NCI-H345 (cell line): ENCODE measurements at regions not wholly inside any gene's neighbourhood (a gene's known extent, or its start where the extent isn't known, plus 50 kb on each side); places are given as distances from the start of the nearest gene placed in this dataset.

Source experiments
- DNase-seq: peaks from one replicate; lab custom pipeline; 2025; lab: John Stamatoyannopoulos, UW

DNA sequence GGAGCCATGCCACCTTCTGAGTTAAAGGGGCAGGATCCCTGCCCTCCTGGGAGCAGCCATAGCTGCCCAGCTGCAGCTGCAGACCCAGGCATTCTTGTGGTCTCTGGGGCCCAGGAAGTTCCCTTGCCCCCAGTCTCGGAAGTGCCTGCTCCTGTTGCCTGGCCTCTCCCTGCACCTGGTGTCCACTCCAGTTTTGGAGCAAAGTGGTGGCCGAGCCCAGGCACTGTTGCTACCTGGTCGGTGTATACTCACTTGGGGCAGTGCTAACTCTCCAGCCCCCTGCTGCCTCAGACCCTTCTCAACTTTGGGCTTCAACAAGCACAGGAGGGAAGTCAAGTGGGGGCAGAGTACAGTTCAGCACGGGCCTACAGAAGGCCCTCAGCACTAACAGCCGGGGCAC is 352.9 kb upstream of the NCAM2 start:
- no peak for DNase-seq

DNA sequence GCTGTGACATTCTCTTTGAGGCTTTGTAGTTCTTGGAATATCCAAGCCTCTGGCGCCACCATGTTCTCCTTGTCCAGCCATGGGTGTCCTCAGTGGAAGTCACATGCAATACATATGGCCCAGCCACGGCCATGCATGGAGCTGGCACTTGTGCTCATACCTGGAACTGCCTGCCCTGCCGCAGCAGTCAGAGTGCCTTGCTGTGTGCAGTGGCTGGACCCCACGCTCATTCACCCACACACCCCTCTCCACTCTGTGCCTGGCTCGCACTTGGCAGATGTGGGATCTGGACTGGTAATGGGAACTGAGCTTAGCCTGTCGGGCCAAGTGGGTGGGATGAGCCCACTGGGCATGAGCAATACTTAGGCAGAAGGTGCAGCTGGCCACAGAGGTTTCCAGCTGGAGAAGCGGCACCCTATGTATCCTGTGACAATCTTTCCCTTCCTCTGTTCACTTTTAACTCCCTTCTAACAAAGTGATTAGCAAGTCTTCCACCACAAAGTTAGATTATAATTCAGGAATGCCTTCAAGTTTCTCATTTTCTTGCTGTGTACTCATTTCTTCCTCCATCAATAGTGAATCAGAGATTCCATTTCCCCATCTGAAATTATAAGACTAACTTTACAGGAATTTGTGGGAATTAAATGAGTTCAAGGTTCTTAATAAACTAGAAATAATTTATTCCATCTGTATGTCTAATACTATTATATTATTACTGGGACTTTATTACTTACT is 351.6 kb upstream of the NCAM2 start:
- DNase-seq, result no peak

DNA sequence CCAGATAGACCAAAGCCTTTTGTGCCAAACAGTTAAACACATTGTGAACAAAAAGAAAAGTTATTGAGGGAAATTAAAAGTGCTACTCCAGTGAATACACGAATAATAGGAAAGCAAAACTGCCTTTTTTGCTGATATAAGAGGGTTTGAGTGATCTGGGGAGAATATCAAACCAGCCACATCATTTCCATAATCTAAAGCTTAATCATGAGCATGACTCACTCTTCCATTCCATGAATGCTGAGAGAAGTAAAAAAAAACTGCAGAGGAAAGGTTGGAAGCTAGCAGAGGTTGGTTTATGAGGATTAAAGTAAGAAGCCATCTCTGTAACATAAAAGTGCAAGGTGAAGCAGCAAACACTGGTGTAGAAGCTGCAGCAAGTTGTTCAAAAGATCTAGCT is 350.6 kb upstream of the NCAM2 start:
- no peak for DNase-seq

DNA sequence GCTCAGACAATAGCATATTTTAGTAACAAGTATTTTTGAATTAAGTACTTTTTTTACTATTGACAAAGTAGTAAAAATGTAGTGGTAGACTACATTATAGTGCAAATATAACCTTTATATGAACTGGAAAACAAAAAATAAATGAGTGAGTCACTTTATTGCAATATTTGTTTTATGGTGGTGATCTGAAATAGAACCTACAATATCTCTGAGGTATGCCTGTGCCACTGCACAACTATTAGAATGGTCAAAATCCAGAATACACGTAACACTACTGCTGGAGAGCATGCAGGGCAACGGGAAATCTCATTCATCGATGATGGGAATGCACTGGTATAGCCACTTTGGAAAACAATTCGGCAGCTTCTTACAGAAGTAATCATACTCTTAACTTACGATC is 349.0 kb upstream of the NCAM2 start:
- no peak for DNase-seq

DNA sequence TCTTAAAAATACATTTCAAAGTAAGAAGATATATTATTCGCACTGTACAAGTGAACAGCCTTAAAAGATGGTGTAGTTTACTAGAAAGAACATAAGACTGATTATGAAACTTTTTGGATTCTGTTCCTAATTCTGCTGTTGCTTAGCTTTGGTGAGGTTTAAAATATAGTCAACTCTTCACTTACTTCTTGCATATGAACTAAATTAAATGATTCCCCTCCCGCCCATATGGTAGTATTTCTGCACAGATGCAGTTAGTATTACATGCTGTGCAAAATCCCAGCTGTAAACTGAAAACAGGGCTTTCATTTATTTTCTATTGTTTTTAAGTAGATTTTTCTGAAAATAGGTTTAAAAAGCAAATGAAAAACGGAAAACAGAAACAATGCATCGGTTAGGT is 345.4 kb upstream of the NCAM2 start:
- DNase-seq, result no peak

DNA sequence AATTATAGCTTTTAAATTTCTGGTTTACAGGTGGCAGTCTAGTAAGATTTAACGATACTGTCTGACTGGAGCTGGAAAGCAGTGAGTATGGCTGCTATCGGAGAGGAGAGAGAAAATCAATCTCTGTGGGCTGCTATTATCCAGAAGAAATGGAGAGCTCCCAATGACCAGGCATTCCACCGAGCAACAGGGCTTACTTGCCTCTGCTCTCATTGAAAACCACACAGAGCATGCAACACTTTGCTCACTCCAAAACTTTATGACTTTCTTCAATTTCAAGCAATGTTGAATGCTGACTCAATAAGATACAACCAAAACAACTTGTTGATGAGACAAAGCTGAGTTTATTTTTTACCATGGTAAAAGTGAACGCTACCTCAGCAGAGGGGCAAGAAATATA is 337.0 kb upstream of the NCAM2 start:
- DNase-seq, result no peak

DNA sequence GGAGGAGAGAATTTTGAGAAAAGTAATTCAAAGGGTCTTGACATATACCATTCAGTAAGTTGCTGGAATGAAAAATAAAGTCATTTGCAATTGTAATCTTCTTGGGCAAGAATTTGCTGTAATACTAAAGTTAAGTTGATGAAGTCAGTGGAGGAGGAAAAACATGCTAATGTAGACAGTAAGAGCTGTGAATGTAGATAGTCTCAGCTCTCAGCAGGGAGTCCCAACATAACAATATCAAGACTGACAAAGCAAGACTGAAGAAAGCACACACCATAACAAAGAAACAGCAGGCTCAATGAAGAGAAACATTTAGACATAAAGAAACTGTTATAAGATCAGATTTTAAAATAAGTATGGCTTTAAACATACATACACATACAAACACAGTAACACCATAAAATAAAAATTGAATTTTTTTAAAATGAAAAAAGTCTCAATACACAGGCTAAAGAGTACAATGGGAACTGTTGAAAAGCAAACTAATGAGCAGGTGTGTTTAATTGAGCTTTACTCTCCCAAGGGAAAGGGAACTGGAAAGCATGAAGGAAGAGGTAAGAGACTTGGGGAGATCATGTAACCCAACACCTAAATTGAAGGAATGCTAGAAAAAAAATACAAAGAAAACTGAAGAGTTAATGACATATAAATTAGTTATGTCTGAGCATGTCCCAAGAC is 336.3 kb upstream of the NCAM2 start:
- peak; percentile 27 for DNase-seq

DNA sequence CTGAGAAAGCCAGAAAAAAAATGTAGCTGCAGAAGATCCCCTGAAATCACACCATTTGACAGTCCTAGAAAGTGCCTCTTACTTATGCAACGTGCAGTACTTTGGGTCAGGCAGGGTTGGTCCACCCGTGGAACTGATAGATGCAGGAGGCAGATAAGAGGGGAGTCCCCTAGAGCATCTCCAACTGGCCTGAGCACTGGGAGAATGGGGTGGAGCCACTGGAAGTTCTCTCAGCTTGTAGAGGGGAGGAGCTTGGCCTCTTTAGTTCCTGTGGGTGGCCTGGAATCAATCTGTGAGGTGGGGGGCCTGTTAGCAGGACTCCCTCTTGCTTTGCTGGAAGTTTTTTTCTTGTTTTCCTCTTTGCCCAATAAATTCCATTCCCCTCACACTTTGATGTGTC is 335.7 kb upstream of the NCAM2 start:
- DNase-seq, result no peak

DNA sequence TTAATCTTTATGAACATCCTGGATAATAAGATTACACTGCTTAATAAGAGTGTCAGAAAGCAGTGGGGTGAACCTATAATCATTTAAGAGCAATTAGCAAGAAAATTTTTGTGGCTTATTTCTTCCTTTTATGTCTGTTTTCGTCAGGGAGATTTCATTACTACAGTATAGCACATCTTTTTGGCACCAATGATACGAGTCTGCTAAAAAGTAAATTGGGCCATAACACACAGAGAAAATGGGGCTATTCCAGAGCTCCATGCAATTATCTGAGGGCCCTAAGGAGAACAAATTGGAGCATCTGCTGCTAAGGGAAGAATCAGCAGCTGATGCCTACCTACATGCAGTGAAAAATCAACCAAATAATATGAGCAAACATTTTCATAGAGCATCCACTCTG is 330.3 kb upstream of the NCAM2 start:
- no peak for DNase-seq

DNA sequence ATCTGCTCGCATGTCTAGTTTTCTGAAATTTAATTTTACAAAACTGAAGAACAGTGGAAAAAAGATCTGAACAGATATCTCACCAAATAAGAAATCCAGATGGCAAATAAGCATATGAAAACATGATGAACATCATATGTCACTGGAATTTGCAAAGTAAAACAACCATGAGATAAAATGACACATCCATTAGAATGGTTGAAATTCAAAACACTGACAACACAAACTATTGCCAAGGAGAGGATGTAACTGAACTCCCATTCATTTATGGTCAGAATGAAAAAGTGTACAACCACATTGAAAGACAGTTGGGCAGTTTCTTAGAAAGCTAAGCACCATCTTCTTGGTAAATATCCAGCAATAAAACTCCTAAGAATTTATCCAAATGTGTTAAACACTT is 312.7 kb upstream of the NCAM2 start:
- DNase-seq, result no peak

DNA sequence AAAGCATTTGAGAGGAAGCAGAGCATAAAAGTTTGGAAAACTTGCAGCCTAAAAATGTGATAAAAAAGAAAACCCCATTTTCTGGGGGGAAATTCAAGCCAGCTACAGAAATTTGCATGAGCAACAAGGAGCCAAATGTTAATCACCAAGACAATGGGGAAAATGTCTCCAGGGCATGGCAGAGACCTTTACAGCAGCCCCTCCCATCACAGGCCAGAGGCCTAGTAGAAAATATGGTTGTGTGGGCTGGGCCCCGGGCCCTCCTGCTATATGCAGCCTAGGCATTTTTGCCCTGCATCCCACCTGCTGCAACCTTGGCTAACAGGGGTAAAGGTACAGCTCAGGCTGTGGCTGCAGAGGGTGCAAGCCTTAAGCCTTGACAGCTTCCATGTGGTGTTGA is 299.6 kb upstream of the NCAM2 start:
- DNase-seq, result no peak

DNA sequence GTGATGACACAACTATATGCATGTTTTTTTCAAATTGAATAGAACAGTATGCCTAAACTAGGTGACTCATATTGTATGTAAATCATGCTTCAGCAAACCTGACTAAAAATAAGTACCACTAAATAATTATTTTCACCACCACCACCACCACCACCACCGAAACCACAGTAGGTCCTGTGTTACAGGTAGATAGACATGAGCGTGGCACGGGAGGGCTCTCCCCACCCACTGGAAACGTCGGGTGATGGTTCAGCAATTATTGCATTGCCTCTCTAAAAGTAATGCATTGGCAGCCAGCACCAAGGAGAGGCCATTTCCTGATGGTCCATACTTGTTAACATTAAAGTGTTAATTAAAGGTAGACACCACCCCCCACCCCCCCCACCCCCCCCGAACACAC is 297.0 kb upstream of the NCAM2 start:
- no peak for DNase-seq

DNA sequence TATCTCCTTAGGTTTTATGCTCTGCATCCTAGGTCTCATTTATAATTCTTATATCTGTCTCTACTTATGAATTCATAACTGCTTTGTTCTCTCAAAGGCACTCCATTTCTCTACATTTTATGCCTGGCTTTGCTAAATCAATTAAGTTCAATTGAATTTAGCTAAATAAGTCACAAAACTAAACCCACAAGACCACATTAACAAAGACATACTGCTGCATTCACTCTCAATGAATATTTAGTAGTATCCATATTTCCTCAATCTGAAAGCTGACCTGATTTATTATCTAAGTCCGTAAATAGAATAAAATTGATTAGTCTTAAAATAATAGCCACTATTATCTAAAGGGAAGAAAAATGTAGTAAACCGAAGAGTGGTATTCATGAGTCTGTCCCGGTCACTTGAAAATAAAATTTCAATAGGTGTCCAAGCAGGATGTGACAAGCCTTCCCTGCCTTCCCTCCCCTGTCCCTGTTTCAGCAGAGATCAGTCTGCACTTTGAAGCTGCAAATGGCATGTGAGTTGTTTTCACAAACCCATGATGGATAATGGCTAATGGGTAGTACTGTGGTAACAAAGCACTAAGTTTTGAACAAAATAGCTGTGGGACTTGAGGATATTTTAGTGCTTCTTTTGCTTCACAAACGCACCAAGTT is 295.0 kb upstream of the NCAM2 start:
- DNase-seq, result no peak

DNA sequence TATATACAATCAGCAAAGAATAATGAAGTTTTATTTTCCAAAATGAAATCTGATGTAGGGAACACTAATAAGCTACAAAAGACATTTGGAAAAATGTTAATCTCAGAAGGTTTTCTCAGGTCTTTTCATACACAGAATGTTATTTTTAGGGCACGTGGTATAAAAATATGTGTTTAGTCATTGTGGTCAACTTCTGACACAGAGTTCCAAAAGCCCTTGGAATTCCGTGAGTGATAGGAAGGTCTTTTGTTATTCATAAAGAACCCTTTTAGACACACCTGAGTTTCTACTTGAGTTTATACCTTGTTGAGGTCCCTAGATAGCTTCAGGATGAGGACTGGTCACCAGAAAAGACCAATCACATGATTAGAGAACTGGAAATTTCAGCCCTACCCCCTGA is 277.6 kb upstream of the NCAM2 start:
- DNase-seq, result no peak

DNA sequence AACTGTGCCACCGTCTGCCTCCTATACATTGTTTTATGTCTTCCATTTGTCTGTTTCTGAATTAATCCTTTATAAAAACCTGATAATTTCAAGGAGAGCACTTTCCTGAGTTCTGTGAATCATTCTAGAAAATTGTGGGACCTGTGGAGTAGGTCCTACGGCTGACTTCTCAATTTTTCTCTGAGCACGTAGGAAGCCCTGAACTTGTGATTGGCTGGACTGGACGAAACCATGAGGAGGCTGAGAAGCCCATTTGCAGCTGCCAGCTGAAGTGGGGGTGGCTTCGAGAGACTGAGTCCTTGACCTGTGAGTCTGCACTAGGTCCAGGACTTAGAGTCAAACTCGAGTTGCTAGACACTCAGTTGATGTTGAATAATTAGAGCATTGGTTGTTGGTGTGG is 277.1 kb upstream of the NCAM2 start:
- no peak for DNase-seq

DNA sequence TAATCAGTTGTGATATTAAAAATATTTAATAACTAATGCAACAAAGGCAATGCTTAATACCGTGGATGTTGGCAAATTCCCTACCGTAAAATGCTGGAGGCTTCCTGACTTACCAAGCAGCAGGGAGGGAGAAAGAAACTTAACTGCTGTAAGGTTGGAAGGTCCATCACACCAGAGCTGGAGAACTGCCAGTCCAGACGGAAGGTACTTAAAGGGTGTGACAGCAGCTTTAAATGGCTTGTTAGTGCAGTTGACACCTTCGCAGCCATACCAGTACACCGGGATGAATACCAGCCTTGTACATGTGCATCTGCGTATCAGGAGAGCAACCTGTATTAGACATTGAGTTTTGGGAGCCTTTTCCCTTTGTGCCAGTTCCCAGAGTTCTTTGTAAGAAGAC is 269.5 kb upstream of the NCAM2 start:
- DNase-seq, result no peak

DNA sequence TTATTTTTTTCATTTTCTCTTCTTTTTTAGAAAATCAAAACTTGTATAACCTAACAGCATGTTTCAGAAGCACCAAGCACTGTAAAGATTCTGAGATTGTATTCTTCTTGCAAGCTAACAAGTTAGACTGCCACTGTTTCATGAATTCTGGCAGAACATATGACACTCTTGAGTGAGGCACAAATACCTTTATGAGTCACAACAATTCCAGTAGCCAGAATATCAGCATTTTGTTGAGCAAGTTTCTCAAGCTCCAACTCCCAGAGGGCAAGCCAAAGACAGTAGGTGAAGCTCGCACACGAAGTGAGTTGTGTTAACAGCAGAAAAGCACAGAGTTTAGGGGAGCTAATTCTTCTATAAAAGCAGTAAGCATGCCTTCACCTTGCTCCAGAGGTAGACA is 268.8 kb upstream of the NCAM2 start:
- DNase-seq, result no peak

DNA sequence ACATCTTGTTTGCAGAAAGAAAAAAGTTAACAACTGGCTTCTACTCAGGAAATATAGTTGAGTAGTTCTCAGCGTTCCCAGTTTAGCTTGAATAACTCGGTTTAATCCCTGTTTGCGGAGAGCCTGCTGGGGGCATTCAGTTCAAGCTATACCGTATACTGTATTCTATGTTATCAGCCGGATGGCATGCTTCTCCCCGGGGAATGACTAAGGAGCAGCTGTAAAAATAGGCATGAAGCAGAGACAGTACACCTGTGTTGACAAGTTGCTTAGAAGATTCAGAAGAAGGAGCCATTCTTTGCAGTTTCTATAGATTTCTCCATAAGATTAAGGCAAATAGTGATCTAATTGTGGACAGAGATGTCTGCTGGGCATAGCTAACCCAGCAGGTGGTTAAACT is 267.8 kb upstream of the NCAM2 start:
- DNase-seq, result no peak

DNA sequence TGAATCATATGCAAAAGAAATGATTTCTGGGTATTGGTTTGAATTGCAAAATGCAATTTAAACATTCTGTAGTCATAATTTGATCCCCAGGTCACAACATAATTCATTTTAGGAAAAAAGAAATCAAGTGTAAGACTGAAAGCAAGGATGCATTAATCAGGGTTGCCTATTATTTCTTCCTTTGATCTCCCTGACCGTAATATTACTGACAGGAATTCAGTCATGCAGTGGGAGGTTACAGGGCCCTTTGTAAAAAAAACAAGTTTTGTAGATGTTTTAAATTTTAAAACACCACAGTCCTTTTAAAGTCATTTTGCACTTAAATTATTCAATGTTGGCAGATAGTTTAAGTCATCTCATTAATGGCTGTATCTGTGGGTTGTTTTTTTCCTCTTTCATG is 263.0 kb upstream of the NCAM2 start:
- no peak for DNase-seq

DNA sequence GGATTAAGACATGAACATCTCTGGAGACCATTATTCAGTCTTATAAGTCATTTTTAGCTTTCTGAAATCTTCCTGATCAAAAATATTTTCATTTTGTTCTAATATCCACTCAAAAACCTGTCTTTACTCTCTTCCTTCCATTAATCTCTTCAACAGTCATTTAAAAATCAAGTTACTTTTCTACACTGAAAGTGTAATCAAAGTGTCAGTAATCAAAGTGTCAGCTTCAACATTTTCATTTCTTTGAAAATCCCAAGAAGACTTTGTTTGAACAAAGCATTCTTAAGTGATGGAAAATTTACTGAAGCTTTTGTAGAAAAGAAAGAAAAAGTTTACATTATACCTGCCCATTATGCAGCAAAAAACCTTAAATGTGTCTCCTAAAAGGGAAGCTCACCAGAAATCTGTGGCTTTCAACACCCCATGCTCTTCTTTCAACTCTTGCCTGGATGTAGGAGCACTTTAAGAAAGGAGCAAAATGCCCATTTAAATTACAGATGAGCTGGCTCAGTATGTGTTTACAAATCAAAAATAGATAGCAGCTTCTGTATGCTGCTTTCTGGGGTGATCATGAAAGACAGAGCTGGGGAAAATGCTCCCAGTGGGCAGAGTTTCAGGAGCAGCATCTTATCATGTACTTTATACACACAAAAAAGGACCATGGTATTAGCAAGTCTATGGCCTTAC is 260.8 kb upstream of the NCAM2 start:
- DNase-seq, result no peak

DNA sequence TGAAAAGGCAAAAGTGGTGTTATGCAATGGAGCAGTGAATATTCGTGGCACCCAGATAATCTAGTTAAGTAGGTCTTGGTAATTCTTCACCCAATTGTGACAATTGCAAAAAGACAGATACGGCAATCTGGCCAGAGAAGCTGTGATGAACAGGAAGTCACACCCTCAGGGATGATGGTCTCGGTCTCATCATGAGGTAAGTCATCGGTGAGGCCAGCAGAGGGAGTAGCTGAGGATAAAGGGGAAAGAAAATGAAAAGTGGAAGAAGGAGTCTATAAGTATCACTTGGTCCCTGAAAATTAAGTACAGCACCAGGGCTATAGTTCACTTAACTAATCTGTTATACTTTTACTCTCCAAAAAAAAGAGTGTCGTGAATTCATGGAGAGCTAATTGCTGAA is 258.8 kb upstream of the NCAM2 start:
- no peak for DNase-seq

DNA sequence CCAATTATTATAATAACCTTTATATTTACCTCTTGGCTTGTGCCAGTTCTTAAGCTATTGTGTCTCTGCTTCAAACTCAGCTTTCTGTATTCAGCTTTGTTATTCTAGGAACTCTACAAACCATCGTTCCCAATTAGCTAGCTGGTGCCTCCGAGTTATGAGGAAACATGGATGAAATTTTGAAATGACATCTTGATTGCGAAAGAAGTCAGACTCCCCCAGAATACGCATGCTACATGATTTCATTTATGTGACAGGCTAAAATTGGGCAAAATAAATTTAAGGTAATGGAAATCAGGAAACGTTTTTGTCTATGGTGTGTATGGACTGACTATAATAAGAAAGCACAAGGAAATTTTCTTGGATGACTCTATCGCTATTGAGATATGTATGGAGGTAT is 256.8 kb upstream of the NCAM2 start:
- DNase-seq, result no peak

DNA sequence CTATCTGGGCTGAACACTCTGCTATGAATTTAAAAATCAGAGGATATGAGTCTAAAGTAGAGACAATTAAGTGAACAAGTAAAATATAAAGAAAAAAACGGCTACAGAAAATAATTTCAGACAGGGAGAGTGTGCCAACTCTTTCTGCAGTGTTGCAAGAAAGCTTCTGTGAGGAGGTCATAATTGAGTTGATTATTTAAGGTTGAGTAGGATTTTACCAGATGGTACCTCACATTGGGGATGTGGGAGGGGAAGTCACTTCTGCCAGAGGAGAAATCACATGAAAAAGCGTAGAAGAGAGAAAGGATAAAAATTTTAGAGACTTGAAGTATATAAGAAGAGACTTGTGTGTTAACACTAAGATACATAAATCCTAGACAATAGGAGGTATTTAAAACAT is 238.0 kb upstream of the NCAM2 start:
- no peak for DNase-seq
